NCI-H1105 treated with DMSO at 0.1 percent for 48 hours (cell line): ENCODE measurements at regions not wholly inside any gene's neighbourhood (a gene's known extent, or its start where the extent isn't known, plus 50 kb on each side); places are given as distances from the start of the nearest gene placed in this dataset.
A peak's percentile ranks its signal among the peaks of the same experiment; 100 is the strongest.
"Not testable (repeated sequence)": the region's sequence is repeated elsewhere in the genome, so short reads cannot be mapped to it uniquely, and the experiment has no call there.

Experiments used
- DNase-seq: peaks from one replicate; lab custom pipeline; 2025; lab: John Stamatoyannopoulos, UW

GRCh38 chrX:42290608-42291007 lies 367.3 kb upstream of the CASK start:
- no peak for DNase-seq

- no peak for DNase-seq
Measured at GRCh38 chrX:42289492-42290385, 366.4 kb upstream of the CASK start.

GRCh38 chrX:42285681-42286080 lies 362.3 kb upstream of the CASK start:
- DNase-seq: not testable (repeated sequence)

- DNase-seq: no peak
Measured at GRCh38 chrX:42276982-42277690, 353.8 kb upstream of the CASK start.

GRCh38 chrX:42274151-42274550 lies 350.8 kb upstream of the CASK start:
- DNase-seq: no peak

GRCh38 chrX:42273387-42273786 lies 350.0 kb upstream of the CASK start:
- no peak for DNase-seq

- DNase-seq: no peak
Measured at GRCh38 chrX:42269186-42269585, 345.8 kb upstream of the CASK start.

GRCh38 chrX:42260854-42261253 lies 337.5 kb upstream of the CASK start:
- DNase-seq: no peak

GRCh38 chrX:42248226-42248625 lies 324.9 kb upstream of the CASK start:
- no peak for DNase-seq

- no peak for DNase-seq
Measured at GRCh38 chrX:42247241-42247640, 323.9 kb upstream of the CASK start.

GRCh38 chrX:42246814-42247213 lies 323.5 kb upstream of the CASK start:
- DNase-seq: no peak

GRCh38 chrX:42242004-42242403 lies 318.6 kb upstream of the CASK start:
- no peak for DNase-seq

GRCh38 chrX:42241421-42241820 lies 318.1 kb upstream of the CASK start:
- DNase-seq: peak; percentile 38

GRCh38 chrX:42237956-42238355 lies 314.6 kb upstream of the CASK start:
- no peak for DNase-seq

GRCh38 chrX:42229533-42229932 lies 306.2 kb upstream of the CASK start:
- DNase-seq: no peak

- DNase-seq: no peak
Measured at GRCh38 chrX:42220666-42221065, 297.3 kb upstream of the CASK start.

- DNase-seq: peak; percentile 16
Measured at GRCh38 chrX:42220083-42220482, 296.7 kb upstream of the CASK start.

- no peak for DNase-seq
Measured at GRCh38 chrX:42219231-42219630, 295.9 kb upstream of the CASK start.

- no peak for DNase-seq
Measured at GRCh38 chrX:42195506-42195905, 272.2 kb upstream of the CASK start.

GRCh38 chrX:42189576-42189975 lies 266.2 kb upstream of the CASK start:
- no peak for DNase-seq

- DNase-seq: no peak
Measured at GRCh38 chrX:42188730-42189129, 265.4 kb upstream of the CASK start.

- DNase-seq: no peak
Measured at GRCh38 chrX:42176789-42177188, 253.4 kb upstream of the CASK start.

GRCh38 chrX:42175843-42176242 lies 252.5 kb upstream of the CASK start:
- no peak for DNase-seq
